Left kidney (tissue), 1 donor: ENCODE measurements at regions not wholly inside any gene's neighbourhood (a gene's known extent, or its start where the extent isn't known, plus 50 kb on each side); places are given as distances from the start of the nearest gene placed in this dataset.
"Not testable (repeated sequence)": the region's sequence is repeated elsewhere in the genome, so short reads cannot be mapped to it uniquely, and the experiment has no call there.

Experiments used
- DNase-seq: peaks from one replicate; pipeline ENCODE4 v3.0.0-alpha.2; 2013

GRCh38 chr1:166626711-166627110, 212.6 kb upstream of the POGK start:
- DNase-seq = no peak

- DNase-seq = no peak
Measured at GRCh38 chr1:166627558-166627957, 211.7 kb upstream of the POGK start.

- DNase-seq = no peak
Measured at GRCh38 chr1:166628259-166628658, 211.0 kb upstream of the POGK start.

- no peak for DNase-seq
Measured at GRCh38 chr1:166629946-166630345, 209.3 kb upstream of the POGK start.

GRCh38 chr1:166630369-166630768, 208.9 kb upstream of the POGK start:
- no peak for DNase-seq

- DNase-seq = no peak
Measured at GRCh38 chr1:166638137-166638536, 201.1 kb upstream of the POGK start.

- not testable (repeated sequence) for DNase-seq
Measured at GRCh38 chr1:166657228-166657627, 182.0 kb upstream of the POGK start.

- DNase-seq = not testable (repeated sequence)
Measured at GRCh38 chr1:166666790-166667189, 172.5 kb upstream of the POGK start.

- not testable (repeated sequence) for DNase-seq
Measured at GRCh38 chr1:166667600-166667999, 171.7 kb upstream of the POGK start.

GRCh38 chr1:166671627-166672026, 167.6 kb upstream of the POGK start:
- no peak for DNase-seq

- no peak for DNase-seq
Measured at GRCh38 chr1:166673722-166674121, 165.6 kb upstream of the POGK start.

GRCh38 chr1:166675213-166675612, 164.1 kb upstream of the POGK start:
- DNase-seq = no peak

- DNase-seq = no peak
Measured at GRCh38 chr1:166676981-166677380, 162.3 kb upstream of the POGK start.

GRCh38 chr1:166679369-166679768, 159.9 kb upstream of the POGK start:
- DNase-seq = no peak

GRCh38 chr1:166682588-166682987, 156.7 kb upstream of the POGK start:
- DNase-seq = no peak

GRCh38 chr1:166684669-166685068, 154.6 kb upstream of the POGK start:
- DNase-seq = not testable (repeated sequence)

- no peak for DNase-seq
Measured at GRCh38 chr1:166685200-166685599, 154.1 kb upstream of the POGK start.

- not testable (repeated sequence) for DNase-seq
Measured at GRCh38 chr1:166685891-166686290, 153.4 kb upstream of the POGK start.

GRCh38 chr1:166690596-166690995, 148.7 kb upstream of the POGK start:
- not testable (repeated sequence) for DNase-seq

GRCh38 chr1:166691476-166691875, 147.8 kb upstream of the POGK start:
- no peak for DNase-seq

- DNase-seq = no peak
Measured at GRCh38 chr1:166692346-166692745, 146.9 kb upstream of the POGK start.

GRCh38 chr1:166693158-166693557, 146.1 kb upstream of the POGK start:
- DNase-seq = no peak

- DNase-seq = no peak
Measured at GRCh38 chr1:166693673-166694297, 145.5 kb upstream of the POGK start.

- DNase-seq = no peak
Measured at GRCh38 chr1:166695115-166695514, 144.2 kb upstream of the POGK start.

GRCh38 chr1:166695834-166696233, 143.4 kb upstream of the POGK start:
- DNase-seq = not testable (repeated sequence)
